Nephron (organoid): ENCODE measurements at regions not wholly inside any gene's neighbourhood (a gene's known extent, or its start where the extent isn't known, plus 50 kb on each side); places are given as distances from the start of the nearest gene placed in this dataset.

Source experiments
- H3K27ac Mint-ChIP-seq, 3 experiments: 2 replicates each; pipeline ENCODE4 v1.8.0; 2020; ENCODE audit warnings: mixed read lengths in 3 of 3, mild to moderate bottlenecking in 2 of 3, moderate library complexity in 1 of 3
- H3K27me3 Mint-ChIP-seq: 2 replicates; pipeline ENCODE4 v1.8.0; 2021; ENCODE audit warnings: low read depth, mild to moderate bottlenecking, moderate library complexity, mixed read lengths
- H3K36me3 Mint-ChIP-seq: 2 replicates; pipeline ENCODE4 v1.8.0; 2020; ENCODE audit warnings: low read depth, mixed read lengths
- H3K4me1 Mint-ChIP-seq: 2 replicates; pipeline ENCODE4 v1.8.0; 2020; ENCODE audit warnings: mixed read lengths
- H3K4me3 Mint-ChIP-seq, 3 experiments: 2 replicates each; pipeline ENCODE4 v1.8.0; 2020; ENCODE audit warnings: mild to moderate bottlenecking in 3 of 3, mixed read lengths in 3 of 3, moderate library complexity in 2 of 3
- H3K9me3 Mint-ChIP-seq: 2 replicates; pipeline ENCODE4 v1.8.0; 2020; ENCODE audit warnings: mixed read lengths
- TF ChIP-seq, protein P1 (sequence below), 3 experiments: fragments of 200-600 bp; sonication (generic); IDR thresholded peaks; one replicate each; pipeline ENCODE4 v1.5.0; 2021; ENCODE audit warnings: antibody characterized with exemption in 3 of 3; ENCODE audit not compliant: unreplicated experiment in 3 of 3

DNA sequence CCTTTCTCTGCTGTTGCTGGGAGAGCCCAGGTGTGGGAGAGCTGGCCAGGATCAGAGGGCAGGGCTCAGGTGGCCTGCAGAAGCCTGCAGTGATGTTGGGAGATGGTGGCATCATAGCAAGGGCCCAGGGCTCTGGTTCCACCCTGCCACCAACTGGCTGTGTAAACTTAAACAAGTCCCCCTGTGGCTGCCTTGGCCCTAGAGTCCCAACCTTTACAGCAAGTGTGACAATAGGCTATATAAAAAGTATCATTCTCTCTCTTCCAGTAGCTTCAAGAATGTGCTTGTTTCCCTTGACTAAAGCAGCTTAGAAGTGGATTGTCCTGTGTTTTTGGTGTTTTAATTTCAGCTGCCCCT is 201.8 kb upstream of the E2F8 start:
- H3K36me3 Mint-ChIP-seq = no peaks in the 10 kb centered on the region
- H3K27ac Mint-ChIP-seq = peak overlapping the region in 1 of 3 experiments; percentile 43
- no peaks in the 10 kb centered on the region for H3K9me3 Mint-ChIP-seq
- no peak overlapping the region for H3K4me3 Mint-ChIP-seq
- TF ChIP-seq, protein P1, sequence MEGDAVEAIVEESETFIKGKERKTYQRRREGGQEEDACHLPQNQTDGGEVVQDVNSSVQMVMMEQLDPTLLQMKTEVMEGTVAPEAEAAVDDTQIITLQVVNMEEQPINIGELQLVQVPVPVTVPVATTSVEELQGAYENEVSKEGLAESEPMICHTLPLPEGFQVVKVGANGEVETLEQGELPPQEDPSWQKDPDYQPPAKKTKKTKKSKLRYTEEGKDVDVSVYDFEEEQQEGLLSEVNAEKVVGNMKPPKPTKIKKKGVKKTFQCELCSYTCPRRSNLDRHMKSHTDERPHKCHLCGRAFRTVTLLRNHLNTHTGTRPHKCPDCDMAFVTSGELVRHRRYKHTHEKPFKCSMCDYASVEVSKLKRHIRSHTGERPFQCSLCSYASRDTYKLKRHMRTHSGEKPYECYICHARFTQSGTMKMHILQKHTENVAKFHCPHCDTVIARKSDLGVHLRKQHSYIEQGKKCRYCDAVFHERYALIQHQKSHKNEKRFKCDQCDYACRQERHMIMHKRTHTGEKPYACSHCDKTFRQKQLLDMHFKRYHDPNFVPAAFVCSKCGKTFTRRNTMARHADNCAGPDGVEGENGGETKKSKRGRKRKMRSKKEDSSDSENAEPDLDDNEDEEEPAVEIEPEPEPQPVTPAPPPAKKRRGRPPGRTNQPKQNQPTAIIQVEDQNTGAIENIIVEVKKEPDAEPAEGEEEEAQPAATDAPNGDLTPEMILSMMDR (IDR thresholded peaks at IDR 0.05; ENCODE audit: unreplicated experiment in 3 of 3) = no peak
- peaks cover 58% of the 10 kb centered on the region for H3K27me3 Mint-ChIP-seq
- no peaks in the 10 kb centered on the region for H3K4me1 Mint-ChIP-seq

DNA sequence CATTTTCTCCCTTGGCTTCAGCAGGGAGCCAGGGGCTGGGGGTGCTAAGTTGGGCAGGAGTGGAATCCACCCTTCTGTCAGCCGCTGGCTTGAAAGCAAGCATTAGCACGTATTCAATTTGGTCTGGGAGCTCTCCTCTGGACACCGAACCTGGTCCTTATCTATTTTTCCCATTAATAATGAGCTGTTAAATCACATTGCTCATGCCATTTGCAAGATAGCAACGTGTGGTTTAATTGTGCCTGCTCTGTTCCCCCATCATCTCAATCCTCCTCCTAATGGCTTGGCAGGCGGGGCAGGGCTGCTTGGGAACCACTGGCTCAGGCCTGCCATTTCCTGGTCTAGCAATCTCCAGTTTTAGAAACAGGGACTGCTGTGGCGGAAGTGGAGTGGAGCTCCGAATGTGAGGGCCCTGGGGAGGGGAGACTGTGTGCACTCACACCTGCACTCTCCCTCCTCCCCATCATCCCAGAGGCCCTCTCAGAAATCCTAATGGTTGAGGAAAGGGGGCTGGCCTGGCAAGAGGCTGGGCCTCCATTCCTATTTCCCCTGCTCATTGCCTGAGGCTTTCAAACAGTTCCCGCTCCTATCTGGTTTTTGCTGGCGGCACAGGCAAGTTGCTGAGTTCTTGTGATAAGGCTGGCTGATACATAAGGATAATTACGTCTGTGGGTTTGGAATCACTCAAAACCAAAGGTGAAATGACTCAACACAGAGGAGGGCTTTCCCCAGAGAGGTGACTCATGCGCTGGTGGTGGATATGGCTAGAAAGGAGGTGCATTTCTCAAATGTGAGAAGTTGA is 201.2 kb upstream of the E2F8 start:
- Mint-ChIP-seq H3K9me3 (no peaks in the 10 kb centered on the region), H3K4me3 (no peak overlapping the region), H3K4me1 (no peaks in the 10 kb centered on the region), H3K27me3 (peaks cover 61% of the 10 kb centered on the region), H3K27ac (peak overlapping the region in 1 of 3 experiments; percentile 43), H3K36me3 (no peaks in the 10 kb centered on the region)
- TF ChIP-seq, protein P1 (IDR thresholded peaks at IDR 0.05; ENCODE audit: unreplicated experiment in 3 of 3) = no peak

DNA sequence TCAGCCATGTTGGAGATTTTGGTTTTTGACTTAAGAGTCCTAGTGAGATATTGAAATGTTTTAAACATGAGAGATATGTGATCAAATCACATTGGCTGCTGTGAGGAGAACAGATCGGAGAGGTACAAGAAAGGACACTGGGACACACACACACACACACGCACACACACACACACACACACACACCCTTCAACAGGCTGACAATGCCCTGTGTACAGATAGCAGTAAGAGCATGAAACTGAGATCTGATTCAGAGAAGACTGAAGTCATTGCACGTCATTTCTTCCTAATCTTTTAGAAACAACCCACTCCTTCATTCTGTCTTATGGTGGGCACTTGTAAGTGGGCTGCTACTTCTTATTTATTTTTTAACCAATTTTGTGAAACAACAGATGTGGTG is 200.5 kb upstream of the E2F8 start:
- TF ChIP-seq, protein P1 (IDR thresholded peaks at IDR 0.05; ENCODE audit: unreplicated experiment in 3 of 3) = no peak
- Mint-ChIP-seq H3K27ac (no peak overlapping the region), H3K4me3 (no peak overlapping the region), H3K36me3 (no peaks in the 10 kb centered on the region), H3K9me3 (no peaks in the 10 kb centered on the region), H3K4me1 (no peaks in the 10 kb centered on the region), H3K27me3 (peaks cover 56% of the 10 kb centered on the region)

DNA sequence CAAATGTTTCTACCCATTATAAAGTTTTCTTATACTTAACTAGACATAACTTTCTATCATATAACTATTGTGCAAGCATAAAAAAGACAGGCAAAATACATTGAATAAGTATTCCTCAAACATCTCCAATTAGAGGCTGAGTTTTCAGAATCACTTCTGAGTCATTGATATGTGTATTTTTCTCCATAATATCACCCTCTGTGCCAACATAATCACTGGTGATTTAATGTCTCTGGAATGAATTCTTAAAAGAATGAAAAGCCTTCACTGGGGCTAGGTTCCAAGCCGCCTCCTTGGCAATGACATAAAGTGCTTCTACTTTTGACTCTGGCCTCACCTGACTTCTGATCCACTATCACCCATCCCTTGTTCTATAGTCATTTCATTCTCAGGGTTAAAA is 197.0 kb upstream of the E2F8 start:
- Mint-ChIP-seq H3K27me3 (peaks cover 49% of the 10 kb centered on the region), H3K4me3 (no peak overlapping the region), H3K36me3 (no peaks in the 10 kb centered on the region), H3K4me1 (peaks cover 4% of the 10 kb centered on the region), H3K27ac (no peak overlapping the region), H3K9me3 (peaks cover 3% of the 10 kb centered on the region)
- TF ChIP-seq, protein P1 (IDR thresholded peaks at IDR 0.05; ENCODE audit: unreplicated experiment in 3 of 3) = no peak

DNA sequence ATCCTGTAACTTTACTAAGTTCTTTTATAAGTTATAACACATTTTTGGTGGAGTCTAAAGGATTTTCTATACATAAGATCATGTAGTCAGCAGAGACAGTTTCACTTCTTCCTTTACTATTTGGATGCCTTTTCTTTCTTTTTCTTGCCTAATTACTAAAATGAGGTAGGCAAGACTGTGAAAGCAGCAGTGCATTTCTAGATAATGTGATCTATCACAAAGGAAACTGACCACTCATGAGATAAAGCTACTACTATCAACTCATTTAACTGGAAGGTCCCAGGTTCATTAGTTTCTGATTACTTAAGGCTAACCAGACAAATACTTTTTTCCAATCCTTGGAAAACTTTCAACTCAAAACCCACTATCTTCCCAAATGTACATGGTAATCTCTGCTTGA is 196.2 kb upstream of the E2F8 start:
- Mint-ChIP-seq H3K9me3 (peaks cover 3% of the 10 kb centered on the region), H3K27ac (no peak overlapping the region), H3K27me3 (peaks cover 48% of the 10 kb centered on the region), H3K36me3 (no peaks in the 10 kb centered on the region), H3K4me3 (no peak overlapping the region), H3K4me1 (peaks cover 11% of the 10 kb centered on the region)
- TF ChIP-seq, protein P1 (IDR thresholded peaks at IDR 0.05; ENCODE audit: unreplicated experiment in 3 of 3) = no peak
